GM12892 (cell line): ENCODE measurements at regions not wholly inside any gene's neighbourhood (a gene's known extent, or its start where the extent isn't known, plus 50 kb on each side); places are given as distances from the start of the nearest gene placed in this dataset.

ENCODE experiments used
- POLR2A ChIP-seq: IDR thresholded peaks from 2 replicates; pipeline ENCODE4 v1.6.1; 2011; ENCODE audit warnings: low read depth, low read length, control low read depth
- POLR2AphosphoS5 ChIP-seq: IDR thresholded peaks from 2 replicates; pipeline ENCODE4 v1.6.1; 2011; ENCODE audit warnings: low read depth, low read length, control low read depth
- TAF1 ChIP-seq: IDR thresholded peaks from 2 replicates; pipeline ENCODE4 v1.6.1; 2011; ENCODE audit warnings: low read depth, mild to moderate bottlenecking, control low read depth, low read length, borderline replicate concordance

DNA sequence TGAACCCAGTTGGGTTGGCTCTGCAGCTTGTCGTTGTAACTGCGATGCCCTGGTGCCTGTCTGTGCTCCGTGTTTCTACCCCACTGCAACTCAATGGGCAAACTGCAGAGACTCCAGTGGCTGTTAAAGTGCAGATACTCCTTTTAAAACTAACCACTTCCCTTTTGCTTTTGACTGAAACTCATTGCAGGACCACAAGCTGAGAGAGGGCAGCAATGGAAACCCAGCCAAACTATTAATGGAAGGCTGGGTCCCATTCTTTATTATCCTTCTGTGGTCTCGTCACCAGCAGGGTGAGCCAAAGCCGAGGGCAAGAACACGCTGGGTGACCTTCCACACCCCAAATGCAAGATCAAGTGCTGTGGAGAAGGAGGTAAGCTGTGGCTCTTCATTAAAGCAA lies 910.4 kb downstream of the VRK1 start:
- TF ChIP-seq POLR2AphosphoS5 (no peak), POLR2A (no peak), TAF1 (no peak)
